ENCODE measurements at regions not wholly inside any gene's neighbourhood (a gene's known extent, or its start where the extent isn't known, plus 50 kb on each side); places are given as distances from the start of the nearest gene placed in this dataset.

- no peak for TF ChIP-seq ZFX (IDR thresholded peaks at IDR 0.05; ENCODE audit: borderline replicate concordance)
- TF ChIP-seq, protein P1, sequence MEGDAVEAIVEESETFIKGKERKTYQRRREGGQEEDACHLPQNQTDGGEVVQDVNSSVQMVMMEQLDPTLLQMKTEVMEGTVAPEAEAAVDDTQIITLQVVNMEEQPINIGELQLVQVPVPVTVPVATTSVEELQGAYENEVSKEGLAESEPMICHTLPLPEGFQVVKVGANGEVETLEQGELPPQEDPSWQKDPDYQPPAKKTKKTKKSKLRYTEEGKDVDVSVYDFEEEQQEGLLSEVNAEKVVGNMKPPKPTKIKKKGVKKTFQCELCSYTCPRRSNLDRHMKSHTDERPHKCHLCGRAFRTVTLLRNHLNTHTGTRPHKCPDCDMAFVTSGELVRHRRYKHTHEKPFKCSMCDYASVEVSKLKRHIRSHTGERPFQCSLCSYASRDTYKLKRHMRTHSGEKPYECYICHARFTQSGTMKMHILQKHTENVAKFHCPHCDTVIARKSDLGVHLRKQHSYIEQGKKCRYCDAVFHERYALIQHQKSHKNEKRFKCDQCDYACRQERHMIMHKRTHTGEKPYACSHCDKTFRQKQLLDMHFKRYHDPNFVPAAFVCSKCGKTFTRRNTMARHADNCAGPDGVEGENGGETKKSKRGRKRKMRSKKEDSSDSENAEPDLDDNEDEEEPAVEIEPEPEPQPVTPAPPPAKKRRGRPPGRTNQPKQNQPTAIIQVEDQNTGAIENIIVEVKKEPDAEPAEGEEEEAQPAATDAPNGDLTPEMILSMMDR (IDR thresholded peaks at IDR 0.05), result no peak
- H3K27ac ChIP-seq, result no peak overlapping the region
These were observed 53.5 kb upstream of the ARL8B start for GRCh38 chr3:5068531-5069050.

DNA sequence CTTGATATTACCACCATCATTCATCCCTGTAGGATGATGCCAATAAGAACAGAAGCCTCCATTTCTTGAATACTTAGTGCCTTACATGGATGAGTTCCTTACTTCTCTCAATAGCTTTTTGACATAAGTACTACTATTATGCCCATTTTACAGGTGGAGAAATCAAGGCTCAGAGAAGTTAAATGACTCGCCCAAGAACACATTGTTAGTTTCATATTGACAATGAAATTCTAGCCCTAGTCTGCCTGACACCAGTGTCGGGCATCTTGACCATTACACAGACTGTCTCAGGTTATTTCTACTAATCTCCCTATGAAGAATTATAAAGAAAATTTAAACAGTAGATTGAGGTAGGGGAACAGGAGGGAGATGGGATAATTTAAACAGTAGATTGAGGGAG is 52.5 kb upstream of the ARL8B start:
- H3K27ac ChIP-seq, result no peak overlapping the region
- TF ChIP-seq, protein P1 (IDR thresholded peaks at IDR 0.05), result no peak
- TF ChIP-seq ZFX (IDR thresholded peaks at IDR 0.05; ENCODE audit: borderline replicate concordance), result no peak

DNA sequence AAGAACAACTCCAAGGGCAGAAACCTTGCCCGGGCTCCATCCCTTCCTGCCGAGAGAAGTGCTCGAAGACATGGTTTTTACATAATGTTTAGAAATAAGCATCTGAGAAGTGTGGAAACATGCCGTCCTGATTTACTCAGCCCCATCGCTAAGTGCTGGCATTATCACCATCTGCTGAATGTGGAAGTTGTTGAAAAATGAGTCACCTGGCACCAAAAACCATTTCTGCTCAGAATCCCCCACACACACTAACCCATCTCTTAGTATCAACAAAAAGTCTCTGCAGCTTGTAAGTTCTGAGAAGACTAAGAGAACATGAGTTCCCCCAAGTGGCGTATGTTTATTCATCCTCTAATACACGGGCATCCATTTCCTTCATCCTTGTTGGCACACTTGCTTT is 51.0 kb upstream of the ARL8B start:
- no peak for TF ChIP-seq ZFX (IDR thresholded peaks at IDR 0.05; ENCODE audit: borderline replicate concordance)
- TF ChIP-seq, protein P1 (IDR thresholded peaks at IDR 0.05), result no peak
- H3K27ac ChIP-seq, result no peak overlapping the region

- TF ChIP-seq, protein P1 (IDR thresholded peaks at IDR 0.05), result no peak
- H3K27ac ChIP-seq, result no peak overlapping the region
These were observed 49.8 kb upstream of the ARL8B start for GRCh38 chr3:5072100-5072816.
